B cell (primary cell): ENCODE measurements at regions not wholly inside any gene's neighbourhood (a gene's known extent, or its start where the extent isn't known, plus 50 kb on each side); places are given as distances from the start of the nearest gene placed in this dataset.

Source experiments
- ATAC-seq: fragments of 200-7000 bp; cut with Tn5 transposase; one replicate; pipeline ENCODE4 v1.10.0; 2021; ENCODE audit warnings: low read depth, mild to moderate bottlenecking, moderate number of reproducible peaks, moderate library complexity
- CTCF ChIA-PET: fragments of 350-600 bp; sonication (Branson Sonifier 250); formaldehyde crosslinking; loops from one replicate; lab custom pipeline; 2021; ENCODE audit warnings: antibody characterized with exemption, inconsistent platforms; lab: Charles Lee
- POLR2A ChIA-PET: fragments of 350-600 bp; sonication (Branson Sonifier 250); formaldehyde crosslinking; loops from one replicate; lab custom pipeline; 2021; ENCODE audit warnings: antibody characterized with exemption; lab: Charles Lee
- DNase-seq: peaks from one replicate; pipeline ENCODE4 v3.0.0; 2013
- H2AFZ ChIP-seq: 2 replicates; pipeline ENCODE4 v1.6.1; 2012; ENCODE audit warnings: mild to moderate bottlenecking, low read depth, low read length; ENCODE audit not compliant: insufficient read depth, poor library complexity, severe bottlenecking
- H3K27ac ChIP-seq, 2 donors: 1 replicate in 1 of 2; 2 replicates in 1 of 2; pipeline ENCODE4 v1.5.1; 2012 to 2013; ENCODE audit warnings: low read length in 2 of 2, mild to moderate bottlenecking in 2 of 2, moderate library complexity in 1 of 2
- H3K27me3 ChIP-seq, 4 experiments: fragments of 200-600 bp in 1 of 4; sonication (generic) in 1 of 4; replicated peaks in 1 of 4; 1 replicate in 2 of 4; 2 replicates in 2 of 4; pipeline versions ENCODE4 v1.6.1 to v1.7.0; 2013 to 2016; ENCODE audit warnings: low read length in 3 of 4, mild to moderate bottlenecking in 2 of 4, mixed read lengths in 1 of 4, moderate library complexity in 1 of 4; ENCODE audit not compliant: insufficient read depth in 4 of 4, control insufficient read depth in 3 of 4; ENCODE audit errors: control extremely low read depth in 1 of 4
- H3K36me3 ChIP-seq, 2 experiments: replicated peaks in 1 of 2; 1 replicate in 1 of 2; 2 replicates in 1 of 2; pipeline versions ENCODE4 v1.6.1 to v1.7.1; 2013; ENCODE audit warnings: low read length in 1 of 2; ENCODE audit not compliant: insufficient read depth in 2 of 2, control insufficient read depth in 1 of 2; ENCODE audit errors: control extremely low read depth in 1 of 2, extremely low read depth in 1 of 2
- H3K4me1 ChIP-seq, 2 donors: fragments of 200-600 bp in 1 of 2; sonication (generic) in 1 of 2; 1 replicate in 1 of 2; 2 replicates in 1 of 2; pipeline versions ENCODE4 v1.5.1 to v1.6.1; 2013 to 2017; ENCODE audit warnings: low read length in 2 of 2; ENCODE audit not compliant: control insufficient read depth in 2 of 2, insufficient read depth in 2 of 2
- H3K4me2 ChIP-seq: replicated peaks from 2 replicates; pipeline ENCODE3; 2012; ENCODE audit warnings: mild to moderate bottlenecking, low read depth, low read length; ENCODE audit not compliant: poor library complexity, severe bottlenecking
- H3K4me3 ChIP-seq, 5 experiments: fragments of 200-600 bp in 1 of 5; sonication (generic) in 1 of 5; 1 replicate in 3 of 5; 2 replicates in 2 of 5; pipeline versions ENCODE4 v1.5.1 to v1.7.0; 2011 to 2016; ENCODE audit warnings: low read length in 4 of 5, mild to moderate bottlenecking in 4 of 5, low read depth in 2 of 5, control low read depth in 1 of 5, moderate library complexity in 1 of 5; ENCODE audit not compliant: insufficient read depth in 1 of 5; ENCODE audit errors: control extremely low read depth in 1 of 5, extremely low read depth in 1 of 5
- H3K79me2 ChIP-seq: fragments of 200-600 bp; sonication (generic); one replicate; pipeline ENCODE4 v1.6.0; 2016; ENCODE audit warnings: low read length; ENCODE audit not compliant: control insufficient read depth, insufficient read depth
- H3K9ac ChIP-seq: fragments of 200-600 bp; sonication (generic); 2 replicates; pipeline ENCODE4 v1.6.1; 2017; ENCODE audit warnings: mild to moderate bottlenecking, low read length, moderate library complexity
- H3K9me3 ChIP-seq, 3 donors: one replicate each; pipeline versions ENCODE4 v1.6.1 to v1.7.1; 2013; ENCODE audit warnings: low read length in 2 of 3; ENCODE audit not compliant: control insufficient read depth in 2 of 3, insufficient read depth in 1 of 3; ENCODE audit errors: control extremely low read depth in 1 of 3
- H4K20me1 ChIP-seq: 2 replicates; pipeline ENCODE4 v1.6.0; 2012; ENCODE audit warnings: mild to moderate bottlenecking, low read length; ENCODE audit not compliant: insufficient read depth, control insufficient read depth, poor library complexity, severe bottlenecking
- H3K27ac Mint-ChIP-seq: one replicate; pipeline ENCODE4 v1.8.0; 2021; ENCODE audit warnings: mixed read lengths
- H3K27me3 Mint-ChIP-seq: one replicate; pipeline ENCODE4 v1.8.0; 2021; ENCODE audit warnings: mixed read lengths
- H3K4me1 Mint-ChIP-seq: one replicate; pipeline ENCODE4 v1.8.0; 2021; ENCODE audit warnings: mixed read lengths
- H3K4me3 Mint-ChIP-seq: one replicate; pipeline ENCODE4 v1.8.0; 2021; ENCODE audit warnings: mixed read lengths
- H3K9me3 Mint-ChIP-seq: one replicate; pipeline ENCODE4 v1.8.0; 2022; ENCODE audit warnings: mixed read lengths; ENCODE audit not compliant: insufficient read depth
- EZH2 ChIP-seq: IDR thresholded peaks from 2 replicates; pipeline ENCODE4 v1.6.1; 2012; ENCODE audit warnings: borderline replicate concordance, low read depth, mild to moderate bottlenecking, moderate library complexity, low read length; ENCODE audit not compliant: insufficient read depth, poor library complexity, severe bottlenecking
- WGBS: methylation state at CpG from one replicate; pipeline ENCODE4 v1.1.5; 2013; ENCODE audit warnings: missing lambda C conversion rate; ENCODE audit not compliant: insufficient coverage; 5-methylcytosine and 5-hydroxymethylcytosine counted together
- intact Hi-C: fragments of 100-400 bp; cut with micrococcal nuclease; formaldehyde crosslinking; loops from one replicate; pipeline ENCODE4 v1.10.0; 2022
- TF ChIP-seq, protein P1 (sequence below): fragments of 200-600 bp; IDR thresholded peaks from one replicate; pipeline ENCODE4 v1.8.0; 2022; ENCODE audit warnings: antibody characterized with exemption, mild to moderate bottlenecking

DNA sequence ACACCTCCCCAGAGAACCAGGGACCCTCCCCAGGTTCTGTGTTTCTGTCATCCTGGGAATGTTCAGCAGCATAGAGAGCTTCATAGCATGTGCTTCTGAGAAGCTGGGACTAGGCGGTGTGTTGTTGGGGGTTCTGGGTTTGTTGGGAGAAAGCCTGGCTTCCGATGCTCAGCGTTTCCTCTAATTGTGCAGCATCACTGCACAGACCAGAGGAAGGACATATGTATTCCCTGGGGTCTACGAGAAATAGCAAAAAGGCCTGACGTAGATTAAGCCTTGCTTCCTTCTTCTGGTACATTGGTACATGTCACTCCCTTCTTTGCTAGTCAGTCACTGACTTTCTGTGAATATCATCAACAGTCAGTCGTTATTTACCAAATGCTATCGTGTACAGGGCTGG lies 96.9 kb upstream of the SGK1 start:
- peaks cover 21% of the 10 kb centered on the region for H3K4me1 Mint-ChIP-seq
- Histone ChIP-seq H3K27ac (no peak overlapping the region), H3K79me2 (no peaks in the 10 kb centered on the region), H3K27me3 (no peaks in the 10 kb centered on the region), H3K4me2 (peak overlapping the region; percentile 30), H2AFZ (no peak overlapping the region), H3K4me1 (peaks cover 12% of the 10 kb centered on the region in 2 donors), H4K20me1 (no peaks in the 10 kb centered on the region), H3K9me3 (peaks cover 0 to 10% (median 4%) of the 10 kb centered on the region in 3 donors), H3K9ac (peak overlapping the region; percentile 10), H3K4me3 (no peak overlapping the region), H3K36me3 (no peaks in the 10 kb centered on the region)
- H3K27me3 Mint-ChIP-seq = no peaks in the 10 kb centered on the region
- ATAC-seq (peak; percentile 96), DNase-seq (peak; percentile 61)
- H3K27ac Mint-ChIP-seq = peak overlapping the region; percentile 26
- WGBS = 21% methylated on average over 5 of the region's 7 CpGs
- H3K9me3 Mint-ChIP-seq = peaks cover 5% of the 10 kb centered on the region
- intact Hi-C loops = no loop called here
- POLR2A ChIA-PET = no interaction called here
- no peak overlapping the region for H3K4me3 Mint-ChIP-seq
- CTCF ChIA-PET = no interaction called here
- no peak for TF ChIP-seq EZH2
- TF ChIP-seq, protein P1, sequence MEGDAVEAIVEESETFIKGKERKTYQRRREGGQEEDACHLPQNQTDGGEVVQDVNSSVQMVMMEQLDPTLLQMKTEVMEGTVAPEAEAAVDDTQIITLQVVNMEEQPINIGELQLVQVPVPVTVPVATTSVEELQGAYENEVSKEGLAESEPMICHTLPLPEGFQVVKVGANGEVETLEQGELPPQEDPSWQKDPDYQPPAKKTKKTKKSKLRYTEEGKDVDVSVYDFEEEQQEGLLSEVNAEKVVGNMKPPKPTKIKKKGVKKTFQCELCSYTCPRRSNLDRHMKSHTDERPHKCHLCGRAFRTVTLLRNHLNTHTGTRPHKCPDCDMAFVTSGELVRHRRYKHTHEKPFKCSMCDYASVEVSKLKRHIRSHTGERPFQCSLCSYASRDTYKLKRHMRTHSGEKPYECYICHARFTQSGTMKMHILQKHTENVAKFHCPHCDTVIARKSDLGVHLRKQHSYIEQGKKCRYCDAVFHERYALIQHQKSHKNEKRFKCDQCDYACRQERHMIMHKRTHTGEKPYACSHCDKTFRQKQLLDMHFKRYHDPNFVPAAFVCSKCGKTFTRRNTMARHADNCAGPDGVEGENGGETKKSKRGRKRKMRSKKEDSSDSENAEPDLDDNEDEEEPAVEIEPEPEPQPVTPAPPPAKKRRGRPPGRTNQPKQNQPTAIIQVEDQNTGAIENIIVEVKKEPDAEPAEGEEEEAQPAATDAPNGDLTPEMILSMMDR = no peak

DNA sequence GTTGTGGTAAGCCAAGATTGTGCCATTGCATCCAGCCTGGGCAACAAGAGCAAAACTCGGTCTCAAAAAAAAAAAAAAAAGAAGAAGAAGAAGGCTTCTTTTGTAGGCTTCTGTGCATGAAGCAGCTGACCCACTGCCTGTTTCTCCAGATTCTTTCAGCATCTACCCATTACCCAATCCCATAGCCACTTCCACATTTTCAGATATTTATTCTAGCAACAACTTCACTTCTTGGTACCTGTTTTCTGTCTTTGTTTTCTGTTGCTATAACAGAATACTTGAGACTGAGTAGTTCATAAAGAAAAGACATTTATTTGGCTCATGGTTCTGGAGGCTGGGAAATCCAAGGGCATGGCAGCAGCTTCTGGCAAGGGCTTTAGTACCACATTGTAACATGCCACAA lies 95.3 kb upstream of the SGK1 start:
- H3K9ac ChIP-seq = no peak overlapping the region
- DNase-seq (no peak), ATAC-seq (no peak)
- H3K79me2 ChIP-seq = no peaks in the 10 kb centered on the region
- H3K4me1 Mint-ChIP-seq = peaks cover 21% of the 10 kb centered on the region
- intact Hi-C loops = no loop called here
- no peaks in the 10 kb centered on the region for H3K27me3 Mint-ChIP-seq
- H3K4me3 Mint-ChIP-seq = no peak overlapping the region
- H3K27me3 ChIP-seq = no peaks in the 10 kb centered on the region
- no peak overlapping the region for H3K4me2 ChIP-seq
- no peak overlapping the region for H3K4me3 ChIP-seq
- ChIA-PET CTCF (no interaction called here), POLR2A (no interaction called here)
- peaks cover 0 to 10% (median 4%) of the 10 kb centered on the region in 3 donors for H3K9me3 ChIP-seq
- no peaks in the 10 kb centered on the region for H3K36me3 ChIP-seq
- WGBS = no CpG with 5 or more reads among the region's 1 CpG
- no peak overlapping the region for H2AFZ ChIP-seq
- no peak overlapping the region for H3K27ac ChIP-seq
- peaks cover 12% of the 10 kb centered on the region in 2 donors for H3K4me1 ChIP-seq
- peaks cover 5% of the 10 kb centered on the region for H3K9me3 Mint-ChIP-seq
- no peak overlapping the region for H3K27ac Mint-ChIP-seq
- TF ChIP-seq, protein P1 = no peak
- no peak for TF ChIP-seq EZH2
- no peaks in the 10 kb centered on the region for H4K20me1 ChIP-seq
